SK-N-SH (cell line): ENCODE measurements at regions not wholly inside any gene's neighbourhood (a gene's known extent, or its start where the extent isn't known, plus 50 kb on each side); places are given as distances from the start of the nearest gene placed in this dataset.

Experiments
- RAD21 ChIP-seq: IDR thresholded peaks from 2 replicates; pipeline ENCODE4 v1.6.1; 2012; ENCODE audit warnings: mild to moderate bottlenecking, low read length
- RCOR1 ChIP-seq: fragments of 150-350 bp; IDR thresholded peaks from 2 replicates; pipeline ENCODE4 v1.6.1; 2017; ENCODE audit warnings: antibody characterized with exemption, low read length
- TF ChIP-seq, protein P1 (sequence below): fragments of 200-600 bp; sonication (generic); IDR thresholded peaks from 2 replicates; pipeline ENCODE4 v1.6.1; 2017; ENCODE audit warnings: antibody characterized with exemption, mild to moderate bottlenecking, moderate library complexity

DNA sequence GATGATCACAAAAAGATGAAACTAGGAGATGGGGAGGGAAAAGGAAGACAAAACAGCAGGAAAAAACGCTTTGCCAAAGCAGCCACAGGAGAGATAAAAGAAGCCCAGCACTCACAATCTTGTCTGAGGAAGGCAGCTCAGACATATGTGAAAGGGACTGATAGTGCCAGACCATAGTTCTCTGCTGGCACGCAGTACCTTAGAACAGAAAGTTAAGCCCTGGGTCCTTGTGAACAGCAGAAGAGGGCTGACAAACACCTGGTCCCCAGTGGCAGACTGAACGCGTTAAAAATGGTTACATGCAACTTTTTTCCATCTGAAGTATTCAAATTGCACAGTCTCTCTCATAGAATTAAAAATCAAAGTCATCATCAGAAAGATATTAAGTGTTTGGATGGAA lies 433.2 kb upstream of the ADAMTS5 start:
- TF ChIP-seq, protein P1, sequence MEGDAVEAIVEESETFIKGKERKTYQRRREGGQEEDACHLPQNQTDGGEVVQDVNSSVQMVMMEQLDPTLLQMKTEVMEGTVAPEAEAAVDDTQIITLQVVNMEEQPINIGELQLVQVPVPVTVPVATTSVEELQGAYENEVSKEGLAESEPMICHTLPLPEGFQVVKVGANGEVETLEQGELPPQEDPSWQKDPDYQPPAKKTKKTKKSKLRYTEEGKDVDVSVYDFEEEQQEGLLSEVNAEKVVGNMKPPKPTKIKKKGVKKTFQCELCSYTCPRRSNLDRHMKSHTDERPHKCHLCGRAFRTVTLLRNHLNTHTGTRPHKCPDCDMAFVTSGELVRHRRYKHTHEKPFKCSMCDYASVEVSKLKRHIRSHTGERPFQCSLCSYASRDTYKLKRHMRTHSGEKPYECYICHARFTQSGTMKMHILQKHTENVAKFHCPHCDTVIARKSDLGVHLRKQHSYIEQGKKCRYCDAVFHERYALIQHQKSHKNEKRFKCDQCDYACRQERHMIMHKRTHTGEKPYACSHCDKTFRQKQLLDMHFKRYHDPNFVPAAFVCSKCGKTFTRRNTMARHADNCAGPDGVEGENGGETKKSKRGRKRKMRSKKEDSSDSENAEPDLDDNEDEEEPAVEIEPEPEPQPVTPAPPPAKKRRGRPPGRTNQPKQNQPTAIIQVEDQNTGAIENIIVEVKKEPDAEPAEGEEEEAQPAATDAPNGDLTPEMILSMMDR, result no peak
- TF ChIP-seq RAD21 (no peak), RCOR1 (no peak)
